ENCODE measurements at regions not wholly inside any gene's neighbourhood (a gene's known extent, or its start where the extent isn't known, plus 50 kb on each side); places are given as distances from the start of the nearest gene placed in this dataset.
"Not testable (repeated sequence)": the region's sequence is repeated elsewhere in the genome, so short reads cannot be mapped to it uniquely, and the experiment has no call there.

DNA sequence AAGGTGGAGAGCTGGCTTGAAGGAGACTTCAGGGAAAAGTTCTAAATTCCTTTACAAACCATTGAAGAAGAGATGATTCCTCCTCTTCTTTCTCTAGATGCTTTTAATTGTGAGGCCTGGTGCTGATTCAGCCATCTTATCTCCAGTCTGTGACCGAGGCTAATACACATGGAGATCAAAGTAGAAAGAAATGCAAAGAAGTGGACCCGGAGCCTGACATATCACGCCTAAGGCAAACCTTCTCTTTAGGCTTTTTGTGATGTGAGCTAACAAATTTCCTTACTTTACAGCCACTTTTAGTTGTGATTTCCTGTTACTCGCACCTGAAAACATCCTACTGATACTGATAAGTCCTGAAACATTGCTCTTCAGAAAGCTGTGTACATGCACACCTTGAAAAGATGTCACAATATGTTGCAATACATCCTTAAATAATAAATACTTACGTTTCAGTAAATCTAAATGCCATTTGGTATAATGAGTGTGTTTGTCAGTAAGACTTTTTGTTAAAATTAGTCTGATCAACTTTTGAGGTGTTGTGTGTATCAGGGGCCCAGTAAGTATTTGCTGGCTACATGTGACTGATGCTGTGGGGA, 192.4 kb downstream of the BAMBI start:
- no peak for DNase-seq

DNA sequence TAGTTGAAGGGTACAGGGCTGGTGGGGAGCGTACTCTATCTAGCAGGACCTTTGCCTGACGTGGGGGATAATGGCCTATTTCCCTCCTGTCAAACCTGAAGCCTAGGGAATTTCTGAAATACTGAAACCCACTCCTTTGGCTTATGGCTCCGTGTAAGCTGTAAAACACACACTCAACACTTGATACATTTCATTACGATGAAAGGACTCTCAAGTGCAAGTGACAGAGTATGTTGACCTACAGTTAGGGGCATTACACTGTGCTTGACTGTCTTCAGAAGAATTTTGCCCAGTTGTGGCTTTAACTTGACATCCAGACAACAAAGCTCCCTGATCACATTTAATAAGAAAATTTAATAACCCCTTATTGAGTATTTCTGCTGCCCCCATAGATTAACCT, 194.3 kb downstream of the BAMBI start:
- no peak for DNase-seq

GRCh38 chr10:28872587-28873165, 195.4 kb downstream of the BAMBI start:
- DNase-seq: no peak

DNA sequence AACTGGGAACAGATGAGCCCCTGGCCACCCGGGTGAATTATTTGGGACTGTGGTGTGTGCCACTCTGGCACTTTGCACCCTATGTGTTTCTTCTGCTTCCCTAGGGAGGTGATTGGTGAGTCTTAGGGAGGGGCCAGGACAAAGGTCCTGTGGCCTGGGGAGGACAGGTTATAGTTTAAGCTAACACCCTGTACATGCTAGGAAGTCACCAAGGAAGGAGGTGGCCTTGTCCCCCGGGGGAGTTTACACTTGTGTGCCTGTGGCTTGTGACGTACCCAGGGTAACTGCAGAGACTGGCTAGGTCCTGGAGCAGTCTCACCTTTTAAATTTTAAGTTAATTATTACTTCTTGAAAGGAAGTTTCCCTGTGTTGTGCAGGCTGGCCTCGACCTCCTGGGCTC, 196.2 kb downstream of the BAMBI start:
- DNase-seq: no peak

GRCh38 chr10:28874210-28874609, 196.9 kb downstream of the BAMBI start:
- DNase-seq: no peak

- no peak for DNase-seq
Observed at GRCh38 chr10:28875549-28876081, 198.3 kb downstream of the BAMBI start.

- DNase-seq: no peak
Observed at GRCh38 chr10:28878236-28878970, 201.1 kb downstream of the BAMBI start.

- DNase-seq: no peak
Observed at GRCh38 chr10:28879246-28879645, 201.9 kb downstream of the BAMBI start.

GRCh38 chr10:28879875-28880682, 202.8 kb downstream of the BAMBI start:
- DNase-seq: no peak

DNA sequence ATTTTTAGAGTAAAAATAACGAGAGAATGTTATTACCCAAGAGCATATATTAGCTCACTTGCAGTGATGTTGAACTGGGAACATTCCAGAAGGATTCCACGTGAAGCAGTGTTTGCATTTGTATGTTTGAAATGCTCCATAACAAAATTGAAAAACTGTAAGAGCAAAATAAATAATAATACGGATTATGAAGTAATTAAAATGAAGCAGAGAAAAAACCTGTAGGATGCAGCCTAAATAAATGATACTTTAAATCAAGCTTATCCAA, 203.3 kb downstream of the BAMBI start:
- DNase-seq: no peak

DNA sequence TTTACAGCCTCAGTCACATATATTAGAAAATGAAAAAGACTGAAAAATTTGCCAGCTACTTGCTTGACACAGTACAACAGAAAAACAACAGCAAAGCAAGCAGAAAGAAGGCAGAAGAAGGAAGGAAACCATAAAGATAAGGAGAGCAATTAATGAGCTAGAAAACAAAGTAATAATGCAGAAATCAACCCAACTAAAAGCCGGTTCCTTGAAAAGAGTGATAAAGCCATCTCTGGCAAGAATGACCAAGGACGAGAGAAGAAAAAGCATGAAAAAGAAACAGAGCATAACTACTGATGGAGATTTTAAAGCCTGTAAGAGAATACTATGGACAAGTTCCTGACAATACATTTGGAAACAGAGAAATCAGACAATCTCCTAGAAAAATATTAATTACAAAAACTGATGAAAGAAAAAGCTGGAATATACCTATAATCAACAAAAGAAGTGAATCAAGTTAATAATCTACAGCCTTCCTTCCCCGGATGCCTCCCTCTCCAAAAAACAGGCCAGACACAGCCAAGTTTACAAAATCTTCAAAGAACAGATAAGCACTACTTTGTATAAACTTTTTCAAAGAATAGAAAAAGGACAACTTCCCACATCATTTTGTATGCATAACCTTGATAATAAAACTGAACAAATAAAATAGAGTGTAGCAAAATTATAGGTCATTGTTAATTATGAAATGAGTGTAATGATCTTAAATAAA, 204.0 kb downstream of the BAMBI start:
- no peak for DNase-seq

DNA sequence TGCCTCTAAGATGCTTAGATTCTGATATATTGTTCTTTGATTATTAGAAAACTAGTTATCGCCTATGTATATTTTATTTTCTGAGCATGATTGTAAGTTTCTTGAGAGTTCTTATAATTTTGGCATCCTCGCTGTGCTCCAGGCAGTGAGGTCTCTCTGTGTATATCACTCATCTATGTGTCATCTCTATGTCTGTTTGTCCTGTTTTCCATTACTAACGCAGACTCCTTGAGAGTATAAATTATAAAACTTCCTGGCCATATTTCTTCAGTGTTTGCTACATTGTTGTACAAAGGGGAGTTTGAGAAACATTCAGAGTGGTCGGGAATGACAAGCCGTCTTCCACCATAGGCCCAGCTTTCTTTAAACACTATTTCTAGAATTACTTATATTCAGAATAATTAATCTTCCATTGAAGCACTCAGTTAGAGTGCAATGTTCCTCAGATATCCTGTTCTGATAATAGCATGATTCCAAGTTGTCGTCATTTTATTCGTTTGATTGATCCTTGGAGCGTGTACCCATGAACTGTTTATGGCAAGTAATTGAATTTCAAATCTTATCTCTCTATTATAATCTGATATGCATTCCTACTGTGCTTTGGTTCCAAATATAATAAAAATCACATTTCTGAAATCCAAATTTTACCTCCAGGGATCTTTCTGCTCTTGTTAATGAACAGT, 206.6 kb downstream of the BAMBI start:
- no peak for DNase-seq

- DNase-seq: no peak
Observed at GRCh38 chr10:28890121-28890950, 213.0 kb downstream of the BAMBI start.

DNA sequence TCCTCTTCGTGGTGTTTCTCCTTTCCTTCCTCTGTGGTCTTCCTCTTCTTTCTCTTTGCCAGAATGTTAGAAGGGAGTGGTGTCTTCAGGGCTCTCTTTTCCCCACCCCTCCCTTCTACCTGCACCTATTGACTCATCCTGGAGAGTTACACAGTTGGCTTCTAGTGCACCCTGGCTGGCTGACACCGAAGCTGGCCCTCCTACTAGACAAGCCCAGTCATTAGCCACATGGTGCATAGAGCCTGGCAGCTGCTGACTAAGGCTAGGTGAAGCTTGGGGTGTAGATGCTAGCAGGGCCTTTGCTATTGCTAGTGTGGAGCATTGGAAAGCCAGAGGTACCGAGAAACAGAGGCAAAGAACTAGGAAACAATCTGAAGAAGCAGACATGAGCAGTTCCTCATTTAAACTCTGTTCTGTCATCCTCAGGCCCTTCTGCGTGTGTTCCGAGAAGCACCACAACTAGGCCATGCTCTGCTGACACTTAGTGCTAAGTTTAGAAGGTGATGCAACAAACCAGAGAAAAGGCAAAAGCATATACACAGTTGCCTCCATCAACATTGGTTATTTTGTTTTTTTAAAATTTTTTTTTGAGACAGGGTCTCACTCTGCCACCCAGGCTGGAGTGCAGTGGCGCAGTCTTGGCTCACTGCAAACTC, 213.9 kb downstream of the BAMBI start:
- no peak for DNase-seq

- DNase-seq: no peak
Observed at GRCh38 chr10:28892818-28893547, 215.7 kb downstream of the BAMBI start.

- DNase-seq: no peak
Observed at GRCh38 chr10:28894146-28894545, 216.8 kb downstream of the BAMBI start.

DNA sequence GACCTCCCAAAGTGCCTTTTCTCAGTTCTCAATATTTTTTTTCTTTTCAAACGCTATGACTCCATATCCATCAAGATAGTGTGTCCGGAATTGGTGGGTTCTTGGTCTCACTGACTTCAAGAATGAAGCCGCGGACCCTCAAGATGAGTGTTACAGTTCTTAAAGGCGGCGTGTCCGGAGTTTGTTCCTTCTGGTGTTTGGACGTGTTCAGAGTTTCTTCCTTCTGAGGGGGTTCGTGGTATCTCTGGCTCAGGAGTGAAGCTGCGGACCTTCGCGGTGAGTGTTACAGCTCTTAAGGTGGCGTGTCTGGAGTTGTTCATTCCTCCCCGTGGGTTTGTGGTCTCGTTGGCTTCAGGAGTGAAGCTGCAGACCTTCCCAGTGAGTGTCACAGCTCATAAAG, 218.3 kb downstream of the BAMBI start:
- not testable (repeated sequence) for DNase-seq

DNA sequence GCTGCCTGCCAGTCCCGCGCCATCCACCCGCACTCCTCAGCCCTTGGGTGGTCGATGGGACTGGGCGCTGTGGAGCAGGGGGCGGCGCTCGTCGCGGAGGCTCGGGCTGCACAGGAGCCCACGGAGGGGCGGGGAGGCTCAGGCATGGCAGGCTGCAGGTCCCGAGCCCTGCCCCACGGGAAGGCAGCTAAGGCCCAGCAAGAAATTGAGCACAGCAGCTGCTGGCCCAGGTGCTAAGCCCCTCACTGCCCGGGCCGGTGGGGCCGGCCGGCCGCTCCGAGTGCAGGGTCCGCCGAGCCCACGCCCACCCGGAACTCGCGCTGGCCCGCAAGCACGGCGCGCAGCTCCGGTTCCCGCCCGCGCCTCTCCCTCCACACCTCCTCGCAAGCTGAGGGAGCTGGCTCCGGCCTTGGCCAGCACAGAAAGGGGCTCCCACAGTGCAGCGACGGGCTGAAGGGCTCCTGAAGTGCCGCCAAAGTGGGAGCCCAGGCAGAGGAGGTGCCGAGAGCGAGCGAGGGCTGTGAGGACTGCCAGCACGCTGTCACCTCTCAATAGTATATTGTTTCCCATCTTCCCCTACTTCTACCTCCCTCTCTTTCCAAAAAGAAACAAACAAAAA, 219.6 kb downstream of the BAMBI start:
- DNase-seq: not testable (repeated sequence)

DNA sequence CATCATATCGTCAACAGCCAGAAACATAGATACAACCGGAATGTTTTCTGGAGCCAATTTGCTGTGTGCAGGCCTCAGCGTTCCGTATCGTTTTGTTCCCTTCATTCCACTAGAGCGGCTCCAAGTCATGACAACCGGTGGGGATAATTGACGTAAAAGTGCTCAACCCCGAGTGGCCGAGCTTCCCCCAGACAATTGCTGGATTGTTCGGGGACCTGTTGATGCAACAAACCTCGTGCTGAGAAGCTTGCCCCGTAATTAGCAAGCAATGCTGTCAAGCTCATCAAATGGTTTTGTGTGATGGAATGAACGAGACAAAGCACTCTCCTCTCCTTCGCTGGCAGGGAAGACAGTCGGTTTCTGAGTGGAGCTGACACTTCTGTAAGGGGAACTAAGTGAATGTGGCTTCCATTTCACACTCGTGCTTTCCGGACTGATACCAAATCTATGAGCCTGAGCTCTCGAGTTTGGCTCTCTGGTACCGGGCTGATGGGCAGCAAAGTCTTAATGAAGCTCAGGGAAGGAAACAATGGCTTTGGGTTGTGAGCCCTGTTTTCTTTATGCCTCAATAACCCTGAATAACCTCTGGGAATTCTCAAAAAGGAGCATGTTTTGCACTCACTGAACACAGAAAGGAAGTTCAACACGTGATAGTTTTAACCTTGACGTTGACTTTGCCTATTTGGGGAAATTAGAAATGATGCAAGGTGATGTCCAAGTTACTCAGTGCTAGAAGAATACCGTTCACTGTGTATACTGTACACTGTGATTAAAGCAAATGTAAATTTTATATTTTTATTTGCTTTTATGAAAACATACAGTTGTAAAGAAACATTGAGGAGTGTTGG, 220.5 kb downstream of the BAMBI start:
- no peak for DNase-seq
